MCF 10A (cell line): ENCODE measurements at regions not wholly inside any gene's neighbourhood (a gene's known extent, or its start where the extent isn't known, plus 50 kb on each side); places are given as distances from the start of the nearest gene placed in this dataset.

Experiments used
- BruUV-seq: library from RNA; stranded (reverse); fragments of 400-500 nt; replicated peaks from 2 replicates; lab custom pipeline; 2021; lab: Mats Ljungman, UMichigan
- CTCF ChIA-PET: fragments of 300-600 bp; sonication (Branson Sonifier 250); formaldehyde crosslinking; extraction: SDS; loops from one replicate; lab custom pipeline; 2021; ENCODE audit warnings: antibody characterized with exemption, inconsistent platforms; lab: Yijun Ruan, JAX
- POLR2A ChIA-PET: fragments of 300-600, 350-650 bp; sonication (Branson Sonifier 250); formaldehyde crosslinking; extraction: SDS; loops from one replicate; lab custom pipeline; 2020; ENCODE audit warnings: antibody characterized with exemption, inconsistent platforms; lab: Yijun Ruan, JAX
- DNase-seq: peaks from one replicate; pipeline ENCODE4 v3.0.0-alpha.2; 2018; ENCODE audit not compliant: unreplicated experiment
- H3K27ac Mint-ChIP-seq: one replicate; pipeline ENCODE4 v1.8.0; 2022; ENCODE audit warnings: mild to moderate bottlenecking, low read depth, mixed read lengths; ENCODE audit not compliant: unreplicated experiment
- H3K27me3 Mint-ChIP-seq: one replicate; pipeline ENCODE4 v1.8.0; 2022; ENCODE audit warnings: mixed read lengths; ENCODE audit not compliant: insufficient read depth, unreplicated experiment
- H3K36me3 Mint-ChIP-seq: one replicate; pipeline ENCODE4 v1.8.0; 2022; ENCODE audit warnings: mild to moderate bottlenecking, moderate library complexity, mixed read lengths; ENCODE audit not compliant: insufficient read depth, unreplicated experiment
- H3K4me1 Mint-ChIP-seq: one replicate; pipeline ENCODE4 v1.8.0; 2022; ENCODE audit warnings: mixed read lengths; ENCODE audit not compliant: insufficient read depth, unreplicated experiment
- H3K4me3 Mint-ChIP-seq: one replicate; pipeline ENCODE4 v1.8.0; 2022; ENCODE audit warnings: mild to moderate bottlenecking, moderate library complexity, mixed read lengths; ENCODE audit not compliant: unreplicated experiment
- H3K9me3 Mint-ChIP-seq: one replicate; pipeline ENCODE4 v1.8.0; 2022; ENCODE audit warnings: mixed read lengths; ENCODE audit not compliant: unreplicated experiment
- intact Hi-C: fragments of 100-400 bp; cut with micrococcal nuclease; formaldehyde crosslinking; loops from 2 replicates; pipeline ENCODE4 v1.14.1; 2022
- TF ChIP-seq, protein P1 (sequence below): fragments of 200-600 bp; IDR thresholded peaks from one replicate; pipeline ENCODE4 v1.8.0; 2022; ENCODE audit warnings: antibody characterized with exemption, mild to moderate bottlenecking; ENCODE audit not compliant: unreplicated experiment

- Mint-ChIP-seq H3K27ac (no peak overlapping the region), H3K9me3 (no peaks in the 10 kb centered on the region), H3K4me1 (no peaks in the 10 kb centered on the region), H3K4me3 (no peak overlapping the region), H3K36me3 (no peaks in the 10 kb centered on the region), H3K27me3 (no peaks in the 10 kb centered on the region)
- no TSS peak for BruUV-seq
- intact Hi-C loops: no loop called here
- CTCF ChIA-PET: no interaction called here
- POLR2A ChIA-PET: no interaction called here
- TF ChIP-seq, protein P1, sequence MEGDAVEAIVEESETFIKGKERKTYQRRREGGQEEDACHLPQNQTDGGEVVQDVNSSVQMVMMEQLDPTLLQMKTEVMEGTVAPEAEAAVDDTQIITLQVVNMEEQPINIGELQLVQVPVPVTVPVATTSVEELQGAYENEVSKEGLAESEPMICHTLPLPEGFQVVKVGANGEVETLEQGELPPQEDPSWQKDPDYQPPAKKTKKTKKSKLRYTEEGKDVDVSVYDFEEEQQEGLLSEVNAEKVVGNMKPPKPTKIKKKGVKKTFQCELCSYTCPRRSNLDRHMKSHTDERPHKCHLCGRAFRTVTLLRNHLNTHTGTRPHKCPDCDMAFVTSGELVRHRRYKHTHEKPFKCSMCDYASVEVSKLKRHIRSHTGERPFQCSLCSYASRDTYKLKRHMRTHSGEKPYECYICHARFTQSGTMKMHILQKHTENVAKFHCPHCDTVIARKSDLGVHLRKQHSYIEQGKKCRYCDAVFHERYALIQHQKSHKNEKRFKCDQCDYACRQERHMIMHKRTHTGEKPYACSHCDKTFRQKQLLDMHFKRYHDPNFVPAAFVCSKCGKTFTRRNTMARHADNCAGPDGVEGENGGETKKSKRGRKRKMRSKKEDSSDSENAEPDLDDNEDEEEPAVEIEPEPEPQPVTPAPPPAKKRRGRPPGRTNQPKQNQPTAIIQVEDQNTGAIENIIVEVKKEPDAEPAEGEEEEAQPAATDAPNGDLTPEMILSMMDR: no peak
- DNase-seq: no peak
Observed at GRCh38 chr10:8463853-8464252, 409.4 kb downstream of the GATA3 start.

- no peak overlapping the region for H3K4me3 Mint-ChIP-seq
- H3K4me1 Mint-ChIP-seq: no peaks in the 10 kb centered on the region
- TF ChIP-seq, protein P1: no peak
- no peak overlapping the region for H3K27ac Mint-ChIP-seq
- no peaks in the 10 kb centered on the region for H3K36me3 Mint-ChIP-seq
- CTCF ChIA-PET: interaction anchor here (0.6 kb wide), 2 partner anchors 162 to 388 kb away, joined by 3 to 5 read pairs; no protein-coding TSS in a partner anchor
- DNase-seq: no peak
- no peaks in the 10 kb centered on the region for H3K27me3 Mint-ChIP-seq
- intact Hi-C loops: no loop called here
- BruUV-seq: no TSS peak
- H3K9me3 Mint-ChIP-seq: no peaks in the 10 kb centered on the region
- POLR2A ChIA-PET: interaction anchor here (0.6 kb wide), 1 partner anchor 10 kb away, joined by 3 read pairs; no protein-coding TSS in a partner anchor
Observed at GRCh38 chr10:8468477-8468876, 414.0 kb downstream of the GATA3 start.

DNA sequence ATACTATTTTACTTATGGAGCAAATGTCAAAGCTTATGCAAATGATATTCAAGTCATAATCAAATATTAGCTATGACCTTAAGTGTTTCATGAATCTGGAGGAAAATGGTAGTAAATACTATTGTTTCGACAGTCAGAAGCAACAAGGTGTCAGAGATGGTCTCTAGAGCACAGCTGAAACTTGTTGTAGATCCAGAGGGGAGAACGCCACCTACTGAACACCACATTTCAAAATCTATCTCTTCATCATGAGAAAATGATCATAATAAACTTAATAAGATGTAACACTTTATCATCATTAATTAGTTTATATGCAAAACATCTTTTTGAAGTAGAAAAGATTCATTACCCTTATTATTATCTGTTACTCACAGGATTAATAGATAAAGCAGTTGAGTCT lies 418.7 kb downstream of the GATA3 start:
- H3K27ac Mint-ChIP-seq: no peak overlapping the region
- no peak overlapping the region for H3K4me3 Mint-ChIP-seq
- CTCF ChIA-PET: no interaction called here
- TF ChIP-seq, protein P1: no peak
- intact Hi-C loops: loop anchor here (2.0 kb wide), 1 partner anchor 418 kb away; the partner anchor contains the start of gene GATA3
- no peaks in the 10 kb centered on the region for H3K4me1 Mint-ChIP-seq
- no peaks in the 10 kb centered on the region for H3K36me3 Mint-ChIP-seq
- no TSS peak for BruUV-seq
- POLR2A ChIA-PET: no interaction called here
- H3K27me3 Mint-ChIP-seq: no peaks in the 10 kb centered on the region
- DNase-seq: no peak
- H3K9me3 Mint-ChIP-seq: peaks cover 6% of the 10 kb centered on the region

GRCh38 chr10:8477300-8477699 lies 422.8 kb downstream of the GATA3 start:
- ChIA-PET POLR2A (no interaction called here), CTCF (no interaction called here)
- intact Hi-C loops: no loop called here

More at GRCh38 chr10:8477300-8477699, 422.8 kb downstream of the GATA3 start:
- H3K27ac Mint-ChIP-seq: no peak overlapping the region
- TF ChIP-seq, protein P1: no peak
- H3K36me3 Mint-ChIP-seq: no peaks in the 10 kb centered on the region
- H3K4me3 Mint-ChIP-seq: no peak overlapping the region
- DNase-seq: no peak
- H3K4me1 Mint-ChIP-seq: no peaks in the 10 kb centered on the region
- BruUV-seq: no TSS peak
- peaks cover 6% of the 10 kb centered on the region for H3K9me3 Mint-ChIP-seq
- H3K27me3 Mint-ChIP-seq: no peaks in the 10 kb centered on the region
